ENCODE measurements at regions not wholly inside any gene's neighbourhood (a gene's known extent, or its start where the extent isn't known, plus 50 kb on each side); places are given as distances from the start of the nearest gene placed in this dataset.

GRCh38 chr2:67945940-67946339 lies 116.9 kb downstream of the C1D start:
- TF ChIP-seq CTCF (IDR thresholded peaks at IDR 0.05; ENCODE audit: poor library complexity) = no peak
- TF ChIP-seq EZH2 (IDR thresholded peaks at IDR 0.05; ENCODE audit: borderline replicate concordance) = no peak
- TF ChIP-seq EZH2phosphoT487 (IDR thresholded peaks at IDR 0.05; ENCODE audit: low read depth, severe bottlenecking, unreplicated experiment) = no peak

All from hepatocyte (in vitro differentiated cells).